H1 (cell line): ENCODE measurements at regions not wholly inside any gene's neighbourhood (a gene's known extent, or its start where the extent isn't known, plus 50 kb on each side); places are given as distances from the start of the nearest gene placed in this dataset.

Experiments used
- ATF2 ChIP-seq: IDR thresholded peaks from 2 replicates; pipeline ENCODE4 v1.6.1; 2012; ENCODE audit warnings: low read length, inconsistent platforms
- CHD1 ChIP-seq: IDR thresholded peaks from 2 replicates; pipeline ENCODE4 v1.6.1; 2012; ENCODE audit warnings: low read depth, low read length, improper control_type of control experiment
- CHD2 ChIP-seq: IDR thresholded peaks from 2 replicates; pipeline ENCODE4 v1.6.1; 2012; ENCODE audit warnings: low read length, improper control_type of control experiment
- EP300 ChIP-seq, 2 experiments: IDR thresholded peaks; 1 replicate in 1 of 2; 2 replicates in 1 of 2; pipeline ENCODE4 v1.6.1; 2011 to 2012; ENCODE audit warnings: low read depth in 2 of 2, low read length in 2 of 2, mild to moderate bottlenecking in 2 of 2, borderline replicate concordance in 1 of 2, inconsistent platforms in 1 of 2, moderate library complexity in 1 of 2
- FOSL1 ChIP-seq: IDR thresholded peaks from 2 replicates; pipeline ENCODE4 v1.6.1; 2011; ENCODE audit warnings: mild to moderate bottlenecking, low read depth, low read length, moderate library complexity; ENCODE audit not compliant: insufficient read depth
- JUN ChIP-seq: IDR thresholded peaks from 2 replicates; pipeline ENCODE4 v1.6.1; 2011; ENCODE audit warnings: low read depth, mild to moderate bottlenecking, improper control_type of control experiment, low read length
- KDM1A ChIP-seq: fragments of 200-600, 300-600 bp; sonication (generic); IDR thresholded peaks from 2 replicates; pipeline ENCODE4 v1.7.1; 2016; ENCODE audit warnings: mild to moderate bottlenecking, low read length, borderline replicate concordance
- KDM4A ChIP-seq: IDR thresholded peaks from one replicate; pipeline ENCODE4 v1.7.1; 2012; ENCODE audit warnings: low read depth, mild to moderate bottlenecking, moderate library complexity, low read length, inconsistent platforms; ENCODE audit not compliant: severe bottlenecking
- NRF1 ChIP-seq: IDR thresholded peaks from 2 replicates; pipeline ENCODE4 v1.6.1; 2011; ENCODE audit warnings: mild to moderate bottlenecking, low read depth, low read length, improper control_type of control experiment
- POU5F1 ChIP-seq: IDR thresholded peaks from 2 replicates; pipeline ENCODE4 v1.6.1; 2011; ENCODE audit warnings: low read depth, mild to moderate bottlenecking, low read length, moderate library complexity
- RFX5 ChIP-seq: IDR thresholded peaks from 2 replicates; pipeline ENCODE4 v1.6.1; 2011; ENCODE audit warnings: low read depth, low read length, improper control_type of control experiment, borderline replicate concordance
- SAP30 ChIP-seq: fragments of 300-600 bp; sonication (generic); IDR thresholded peaks from 2 replicates; pipeline ENCODE4 v1.7.1; 2012; ENCODE audit warnings: low read length, moderate library complexity, mild to moderate bottlenecking, inconsistent platforms; ENCODE audit not compliant: insufficient read depth, insufficient replicate concordance
- SIN3A ChIP-seq, 2 experiments: IDR thresholded peaks in 1 of 2; conservative IDR thresholded peaks in 1 of 2; 2 replicates each; pipeline ENCODE4 v1.6.1; 2011 to 2012; ENCODE audit warnings: low read length in 2 of 2, improper control_type of control experiment in 1 of 2, low read depth in 1 of 2, mild to moderate bottlenecking in 1 of 2
- SIX5 ChIP-seq: IDR thresholded peaks from 2 replicates; pipeline ENCODE4 v1.6.1; 2011; ENCODE audit warnings: mild to moderate bottlenecking, low read depth, low read length
- SP2 ChIP-seq: IDR thresholded peaks from 2 replicates; pipeline ENCODE4 v1.6.1; 2012; ENCODE audit warnings: mild to moderate bottlenecking, low read length, inconsistent platforms
- TAF1 ChIP-seq: IDR thresholded peaks from 2 replicates; pipeline ENCODE4 v1.6.1; 2011; ENCODE audit warnings: mild to moderate bottlenecking, low read depth, low read length
- ZNF274 ChIP-seq: IDR thresholded peaks from 2 replicates; pipeline ENCODE4 v1.7.0; 2012; ENCODE audit warnings: low read length, borderline replicate concordance; ENCODE audit errors: extremely low read depth

DNA sequence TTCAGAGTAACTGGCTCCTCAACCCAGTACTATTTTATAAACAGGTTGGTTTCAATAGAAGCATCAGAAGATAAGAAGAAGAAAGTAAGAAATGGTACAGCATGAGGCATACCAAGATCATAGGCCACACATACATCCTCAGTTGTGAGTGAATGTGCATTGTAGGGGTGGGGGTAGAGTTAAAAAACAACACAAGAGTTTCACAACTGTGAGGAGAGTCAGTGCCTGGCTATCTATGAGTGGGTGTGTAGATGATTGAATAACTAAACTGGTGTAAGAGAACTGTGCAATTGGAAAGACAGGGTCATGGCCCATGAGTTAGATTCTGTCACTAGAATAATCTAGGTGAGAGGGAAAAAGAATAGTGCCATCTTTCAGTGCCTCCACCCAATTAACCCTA is 748.2 kb upstream of the ACVR2A start (continued):
- TF ChIP-seq TAF1 (no peak), SAP30 (no peak), RFX5 (no peak), JUN (no peak), EP300 (IDR thresholded peaks at IDR 0.05; ENCODE audit: borderline replicate concordance in 1 of 2, low read depth in 2 of 2, low read length in 2 of 2) (no peak), ZNF274 (no peak), SIX5 (no peak), POU5F1 (no peak), KDM4A (no peak), CHD2 (no peak), ATF2 (no peak), NRF1 (no peak), CHD1 (no peak), FOSL1 (no peak), SP2 (no peak), KDM1A (no peak), SIN3A (conservative IDR thresholded peaks at IDR 0.05 in 1 of 2, IDR thresholded peaks at IDR 0.05 in 1 of 2; ENCODE audit: low read depth in 1 of 2, low read length in 2 of 2) (no peak)
